ENCODE measurements at regions not wholly inside any gene's neighbourhood (a gene's known extent, or its start where the extent isn't known, plus 50 kb on each side); places are given as distances from the start of the nearest gene placed in this dataset.

DNA sequence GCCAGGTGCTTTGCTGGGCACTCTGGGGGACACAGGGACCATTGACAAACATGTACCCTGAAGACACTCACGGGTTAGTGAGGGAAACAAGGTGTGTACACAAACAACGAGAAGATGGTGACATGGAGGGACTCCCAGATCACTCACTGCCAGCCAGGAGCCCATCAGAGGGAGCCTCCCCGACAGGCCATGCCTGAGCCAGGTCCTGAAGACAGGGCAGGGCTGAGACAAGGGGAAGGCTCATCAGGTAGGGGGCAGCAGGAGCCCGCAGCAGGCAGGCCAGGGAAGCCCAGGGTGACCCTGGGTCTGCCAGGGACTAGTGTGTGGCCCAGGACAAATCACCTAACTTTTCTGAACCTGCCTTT lies 127.9 kb downstream of the BUD13 start:
- Histone ChIP-seq H3K9ac (no peak overlapping the region), H4K20me1 (ENCODE audit: low read depth) (no peaks in the 10 kb centered on the region), H3K4me3 (no peak overlapping the region), H3K79me2 (ENCODE audit: low read depth) (no peaks in the 10 kb centered on the region), H3K27ac (no peak overlapping the region), H3K4me2 (no peak overlapping the region), H3F3A (ENCODE audit: low read depth) (no peaks in the 10 kb centered on the region), H2AFZ (replicated peaks) (no peak overlapping the region), H3K4me1 (no peaks in the 10 kb centered on the region), H3K36me3 (no peaks in the 10 kb centered on the region), H3K9me3 (ENCODE audit: low read depth) (no peaks in the 10 kb centered on the region), H3K27me3 (no peaks in the 10 kb centered on the region)
- no peaks in the 10 kb centered on the region for H3K36me3 Mint-ChIP-seq
- peak overlapping the region; percentile 53 for H3K27ac Mint-ChIP-seq
- peaks cover 9% of the 10 kb centered on the region for H3K4me1 Mint-ChIP-seq
- no peaks in the 10 kb centered on the region for H3K9me3 Mint-ChIP-seq
- DNase-seq (ENCODE audit: low spot score): peak; percentile 26
- TF ChIP-seq EZH2phosphoT487 (IDR thresholded peaks at IDR 0.05) (no peak), EZH2 (IDR thresholded peaks at IDR 0.05) (no peak)
- TF ChIP-seq, protein P1, sequence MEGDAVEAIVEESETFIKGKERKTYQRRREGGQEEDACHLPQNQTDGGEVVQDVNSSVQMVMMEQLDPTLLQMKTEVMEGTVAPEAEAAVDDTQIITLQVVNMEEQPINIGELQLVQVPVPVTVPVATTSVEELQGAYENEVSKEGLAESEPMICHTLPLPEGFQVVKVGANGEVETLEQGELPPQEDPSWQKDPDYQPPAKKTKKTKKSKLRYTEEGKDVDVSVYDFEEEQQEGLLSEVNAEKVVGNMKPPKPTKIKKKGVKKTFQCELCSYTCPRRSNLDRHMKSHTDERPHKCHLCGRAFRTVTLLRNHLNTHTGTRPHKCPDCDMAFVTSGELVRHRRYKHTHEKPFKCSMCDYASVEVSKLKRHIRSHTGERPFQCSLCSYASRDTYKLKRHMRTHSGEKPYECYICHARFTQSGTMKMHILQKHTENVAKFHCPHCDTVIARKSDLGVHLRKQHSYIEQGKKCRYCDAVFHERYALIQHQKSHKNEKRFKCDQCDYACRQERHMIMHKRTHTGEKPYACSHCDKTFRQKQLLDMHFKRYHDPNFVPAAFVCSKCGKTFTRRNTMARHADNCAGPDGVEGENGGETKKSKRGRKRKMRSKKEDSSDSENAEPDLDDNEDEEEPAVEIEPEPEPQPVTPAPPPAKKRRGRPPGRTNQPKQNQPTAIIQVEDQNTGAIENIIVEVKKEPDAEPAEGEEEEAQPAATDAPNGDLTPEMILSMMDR (IDR thresholded peaks at IDR 0.05): peak; percentile 35
- H3K27me3 Mint-ChIP-seq (ENCODE audit: insufficient read depth, low read depth): peaks cover 10% of the 10 kb centered on the region
- H3K4me3 Mint-ChIP-seq: no peak overlapping the region

DNA sequence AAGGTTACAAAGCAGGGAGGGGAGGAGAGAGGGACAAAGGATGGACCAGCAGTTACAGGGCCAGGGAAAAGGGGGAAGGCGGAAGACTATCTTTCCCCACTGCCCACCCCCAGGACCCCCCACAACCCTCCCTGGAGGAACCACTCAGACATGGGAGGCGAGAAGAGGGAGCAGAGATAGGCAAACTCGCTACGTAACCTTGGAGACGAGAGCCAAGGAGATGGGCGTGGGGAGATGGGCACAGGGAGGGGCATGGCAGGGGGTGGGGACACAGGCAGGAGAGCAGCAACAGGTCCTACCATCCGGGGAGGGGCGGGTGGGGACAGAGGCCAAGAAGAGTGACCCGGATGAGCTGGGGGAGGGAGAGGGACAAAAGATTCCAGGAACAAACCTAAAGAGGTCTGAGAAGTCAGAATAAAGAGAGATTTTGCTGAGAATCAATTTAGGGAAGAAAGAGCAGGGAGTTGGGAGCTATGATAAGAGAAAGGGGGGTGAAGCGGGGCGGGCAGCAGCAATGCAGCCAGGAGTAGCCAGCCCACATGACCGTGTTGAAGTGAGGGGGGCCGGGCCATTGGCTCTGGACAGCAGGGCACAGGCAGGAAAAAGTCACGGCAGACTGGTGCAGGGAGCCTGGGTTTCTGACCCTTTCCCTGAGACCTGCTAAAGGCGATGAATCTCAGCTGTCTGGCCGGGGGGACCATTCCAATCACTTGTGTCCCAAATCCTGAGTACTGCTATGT lies 128.4 kb downstream of the BUD13 start:
- Histone ChIP-seq H2AFZ (replicated peaks) (no peak overlapping the region), H4K20me1 (ENCODE audit: low read depth) (no peaks in the 10 kb centered on the region), H3K4me1 (no peaks in the 10 kb centered on the region), H3K36me3 (no peaks in the 10 kb centered on the region), H3K27ac (no peak overlapping the region), H3K27me3 (no peaks in the 10 kb centered on the region), H3K4me2 (no peak overlapping the region), H3K9ac (no peak overlapping the region), H3K4me3 (no peak overlapping the region), H3K9me3 (ENCODE audit: low read depth) (no peaks in the 10 kb centered on the region), H3F3A (ENCODE audit: low read depth) (no peaks in the 10 kb centered on the region), H3K79me2 (ENCODE audit: low read depth) (no peaks in the 10 kb centered on the region)
- Mint-ChIP-seq H3K36me3 (no peaks in the 10 kb centered on the region), H3K4me3 (no peak overlapping the region), H3K4me1 (peaks cover 9% of the 10 kb centered on the region), H3K27me3 (ENCODE audit: insufficient read depth, low read depth) (peaks cover 10% of the 10 kb centered on the region), H3K27ac (peak overlapping the region; percentile 53), H3K9me3 (no peaks in the 10 kb centered on the region)
- DNase-seq (ENCODE audit: low spot score): no peak
- TF ChIP-seq, protein P1 (IDR thresholded peaks at IDR 0.05): no peak
- TF ChIP-seq EZH2 (IDR thresholded peaks at IDR 0.05) (no peak), EZH2phosphoT487 (IDR thresholded peaks at IDR 0.05) (no peak)

DNA sequence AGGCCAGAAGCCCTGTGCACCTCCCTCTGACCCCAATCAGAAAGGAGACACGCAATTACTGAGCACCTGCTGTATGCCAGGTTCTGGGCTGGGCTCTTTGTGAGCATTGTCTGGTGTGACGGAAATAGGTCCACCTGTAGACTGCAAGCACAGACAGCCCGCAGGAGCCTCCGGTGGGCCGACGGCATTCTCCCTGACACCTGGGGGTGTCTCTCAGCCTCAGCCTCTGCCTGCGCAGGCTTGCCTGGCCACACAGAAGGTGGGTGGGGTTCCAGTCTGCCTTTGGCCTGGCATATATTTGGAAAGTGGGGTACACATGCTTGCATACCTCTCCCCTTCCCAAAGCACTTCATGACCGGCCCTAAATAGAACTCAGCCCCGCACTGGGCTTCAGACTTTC lies 129.3 kb downstream of the BUD13 start:
- no peak overlapping the region for H2AFZ ChIP-seq (replicated peaks)
- Mint-ChIP-seq H3K36me3 (no peaks in the 10 kb centered on the region), H3K9me3 (no peaks in the 10 kb centered on the region), H3K27me3 (ENCODE audit: insufficient read depth, low read depth) (peaks cover 10% of the 10 kb centered on the region), H3K27ac (no peak overlapping the region), H3K4me1 (peaks cover 9% of the 10 kb centered on the region), H3K4me3 (no peak overlapping the region)
- no peaks in the 10 kb centered on the region for H3K4me1 ChIP-seq
- no peaks in the 10 kb centered on the region for H4K20me1 ChIP-seq (ENCODE audit: low read depth)
- H3K4me2 ChIP-seq: no peak overlapping the region
- H3K9ac ChIP-seq: no peak overlapping the region
- no peaks in the 10 kb centered on the region for H3K27me3 ChIP-seq
- H3K36me3 ChIP-seq: no peaks in the 10 kb centered on the region
- H3F3A ChIP-seq (ENCODE audit: low read depth): no peaks in the 10 kb centered on the region
- DNase-seq (ENCODE audit: low spot score): no peak
- no peak overlapping the region for H3K27ac ChIP-seq
- no peak overlapping the region for H3K4me3 ChIP-seq
- no peak for TF ChIP-seq EZH2 (IDR thresholded peaks at IDR 0.05)
- no peak for TF ChIP-seq EZH2phosphoT487 (IDR thresholded peaks at IDR 0.05)
- TF ChIP-seq, protein P1 (IDR thresholded peaks at IDR 0.05): no peak
- H3K79me2 ChIP-seq (ENCODE audit: low read depth): no peaks in the 10 kb centered on the region
- no peaks in the 10 kb centered on the region for H3K9me3 ChIP-seq (ENCODE audit: low read depth)
